Renal cortical epithelial cell (primary cell): ENCODE measurements at regions not wholly inside any gene's neighbourhood (a gene's known extent, or its start where the extent isn't known, plus 50 kb on each side); places are given as distances from the start of the nearest gene placed in this dataset.
"Not testable (repeated sequence)": the region's sequence is repeated elsewhere in the genome, so short reads cannot be mapped to it uniquely, and the experiment has no call there.

Source experiments
- DNase-seq: peaks from one replicate; pipeline ENCODE4 v3.0.0-alpha.2; 2011; ENCODE audit warnings: low read depth

DNA sequence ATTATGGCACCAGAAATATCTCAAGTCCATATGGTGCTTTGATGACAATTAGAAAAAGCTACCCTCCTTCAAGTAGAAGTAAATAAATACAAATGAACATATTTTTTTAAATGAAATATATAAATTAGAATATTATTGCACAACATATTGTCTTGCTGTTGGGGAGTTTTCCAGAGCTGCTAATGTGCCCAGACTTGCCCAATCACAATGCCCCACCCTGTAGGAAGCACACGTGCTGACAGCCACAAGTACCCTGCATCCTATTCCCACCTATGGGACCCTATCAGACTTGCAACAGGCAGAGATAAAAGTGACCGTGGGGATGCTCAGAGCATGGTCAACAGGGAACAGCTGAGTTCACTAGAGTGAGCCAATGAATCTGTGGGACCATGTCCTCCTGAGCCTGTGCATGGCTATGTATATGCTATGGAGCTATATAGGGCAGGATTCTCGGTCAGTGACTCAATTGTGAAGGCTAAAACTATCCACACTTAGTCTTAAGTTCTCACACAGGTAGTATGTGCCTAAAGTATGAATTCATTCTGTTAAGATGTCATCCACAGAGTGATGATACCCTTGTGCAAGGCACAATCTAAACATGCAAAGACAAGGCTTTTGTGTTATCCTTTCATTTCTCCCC, 336.0 kb downstream of the HGF start:
- DNase-seq = no peak

DNA sequence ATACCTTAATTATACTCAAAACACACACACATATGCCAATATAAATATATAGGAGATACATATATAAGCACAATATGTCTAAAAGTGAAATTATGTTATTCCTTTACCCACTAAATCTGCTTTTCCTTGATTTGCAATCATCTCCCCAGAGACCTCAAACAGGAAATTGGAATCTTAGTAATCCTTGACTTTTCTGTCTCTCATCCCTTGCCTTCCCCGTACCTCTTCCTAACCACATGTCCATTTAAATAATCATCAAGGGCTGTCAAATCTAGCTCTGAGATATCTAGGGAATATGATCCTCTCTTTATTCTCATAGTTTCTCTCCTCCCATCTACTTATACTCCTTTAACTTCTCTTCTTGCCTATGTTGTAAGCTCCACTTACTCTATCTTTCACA, 336.6 kb downstream of the HGF start:
- no peak for DNase-seq

DNA sequence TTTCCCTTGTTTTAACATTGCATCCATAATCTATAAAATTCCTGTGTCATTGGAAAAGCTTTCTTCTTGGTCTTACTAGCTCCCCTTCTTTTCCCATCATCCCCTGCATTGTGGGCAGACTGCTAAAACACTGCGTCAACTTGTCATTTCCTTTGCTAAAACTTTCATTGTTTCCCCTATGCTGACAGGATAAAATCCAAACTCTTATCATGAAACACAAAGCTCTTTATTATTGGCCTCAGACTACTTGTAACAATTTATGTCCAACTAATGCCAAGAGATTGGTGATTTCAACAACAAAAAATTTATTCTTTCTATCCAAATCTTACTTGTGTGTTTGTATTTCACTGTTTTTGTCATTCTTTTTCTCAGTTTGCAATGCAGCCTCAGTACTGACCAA, 339.1 kb downstream of the HGF start:
- no peak for DNase-seq

DNA sequence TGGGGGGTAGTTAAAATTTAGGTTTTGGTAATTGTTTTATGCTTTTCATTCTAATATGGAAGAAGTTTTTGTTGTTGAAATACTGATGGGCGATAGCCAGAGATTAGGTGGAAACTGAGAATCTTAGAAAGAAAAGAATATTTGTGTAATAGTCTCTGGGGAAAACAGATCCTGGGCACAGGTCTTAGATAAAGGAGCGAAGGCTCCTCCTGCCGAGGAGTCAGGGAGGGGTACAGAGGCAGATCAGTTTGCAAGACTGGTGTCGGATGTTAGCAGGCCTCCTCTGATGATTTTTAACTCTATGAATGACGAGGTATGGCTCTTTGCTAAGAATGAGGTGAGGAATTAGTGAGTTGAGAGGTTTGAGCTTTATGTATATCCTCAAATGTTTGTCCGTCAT, 339.7 kb downstream of the HGF start:
- DNase-seq = peak; percentile 17

DNA sequence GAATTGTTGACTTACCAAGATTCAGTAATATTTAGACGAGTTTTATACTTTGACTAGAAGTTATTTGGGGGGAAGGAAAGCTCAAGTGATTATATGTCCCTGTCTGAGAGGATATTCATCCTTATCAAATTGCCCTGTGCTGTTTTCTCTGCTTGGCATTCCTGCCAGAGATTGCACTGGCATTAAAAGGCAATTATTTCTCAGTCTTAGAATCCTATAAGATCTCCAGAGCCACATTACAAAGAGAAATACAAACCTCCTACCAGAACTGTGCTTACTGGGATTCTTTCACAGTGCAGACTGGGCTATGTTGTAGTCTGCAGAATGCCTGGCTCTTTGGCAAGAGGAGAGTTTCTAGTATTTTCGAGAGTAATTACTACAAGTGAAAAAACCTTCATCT, 342.4 kb downstream of the HGF start:
- DNase-seq = no peak

DNA sequence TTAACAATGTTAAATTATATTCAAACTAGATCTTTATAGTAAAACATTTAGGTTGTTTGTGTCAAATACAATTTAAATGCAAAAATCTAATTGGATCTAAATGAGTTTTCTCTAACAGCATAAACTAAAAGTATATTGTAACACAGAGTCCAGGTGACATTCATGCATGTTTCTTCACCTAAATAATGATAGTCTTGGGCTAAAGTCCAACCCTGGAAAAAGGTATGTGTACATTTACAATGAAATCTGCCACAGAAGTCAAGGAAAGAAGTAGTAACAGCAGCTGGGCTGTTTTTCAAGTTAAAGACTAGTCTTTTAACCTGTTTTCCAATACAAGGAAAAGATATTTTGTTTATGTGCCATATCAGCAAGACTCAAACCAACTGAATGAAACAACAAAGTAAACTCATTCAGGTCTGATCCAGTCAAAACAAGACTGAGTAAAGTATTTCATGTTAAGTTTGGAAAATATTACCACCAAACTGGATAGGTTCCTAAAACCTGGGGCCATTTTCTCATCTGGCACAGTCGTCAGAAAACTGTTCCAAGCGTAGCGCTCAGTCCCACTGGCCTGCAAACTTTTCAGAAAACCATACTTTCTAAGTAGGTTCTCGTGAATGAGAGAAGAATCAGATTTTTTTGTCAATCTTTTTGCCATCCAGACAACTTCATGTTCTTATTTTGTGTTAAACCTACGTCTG, 349.2 kb downstream of the HGF start:
- DNase-seq = no peak

DNA sequence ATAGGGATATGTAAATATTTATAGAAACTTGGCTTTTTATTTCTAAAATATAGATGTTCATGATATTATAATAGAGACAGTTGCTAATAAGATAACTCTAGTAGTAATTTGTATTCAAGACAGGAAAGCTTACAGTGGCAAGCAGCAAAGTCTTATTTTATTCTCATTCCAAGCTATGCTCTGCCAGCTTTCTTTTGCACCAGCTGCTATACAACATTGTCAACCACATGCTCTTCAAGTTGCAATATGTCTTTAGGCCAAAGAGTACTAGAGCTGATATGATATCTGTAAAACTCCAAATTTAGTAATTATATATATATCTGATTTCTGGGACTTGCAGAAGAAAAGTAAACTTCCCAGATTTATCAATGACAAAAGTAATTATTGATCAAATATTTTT, 350.1 kb downstream of the HGF start:
- no peak for DNase-seq

DNA sequence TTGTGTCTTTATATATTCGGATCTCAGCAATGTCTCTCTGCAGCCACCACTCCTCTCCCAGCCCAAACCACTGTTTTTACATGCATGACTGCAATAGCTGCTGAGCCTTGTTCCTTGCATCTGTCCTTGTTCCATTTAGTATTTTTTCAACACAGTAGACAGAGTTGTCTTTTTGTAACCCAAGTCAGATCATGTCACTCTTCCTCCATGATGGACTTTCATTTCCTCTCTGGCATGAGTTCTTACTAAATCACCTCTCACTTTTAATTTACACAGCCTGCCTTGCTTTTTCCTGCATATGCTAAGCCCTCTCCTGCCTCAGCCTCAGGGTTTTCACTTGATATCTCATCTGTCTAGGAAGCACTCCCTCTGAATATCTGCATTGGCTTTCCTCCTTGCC, 353.2 kb downstream of the HGF start:
- DNase-seq = peak; percentile 30

DNA sequence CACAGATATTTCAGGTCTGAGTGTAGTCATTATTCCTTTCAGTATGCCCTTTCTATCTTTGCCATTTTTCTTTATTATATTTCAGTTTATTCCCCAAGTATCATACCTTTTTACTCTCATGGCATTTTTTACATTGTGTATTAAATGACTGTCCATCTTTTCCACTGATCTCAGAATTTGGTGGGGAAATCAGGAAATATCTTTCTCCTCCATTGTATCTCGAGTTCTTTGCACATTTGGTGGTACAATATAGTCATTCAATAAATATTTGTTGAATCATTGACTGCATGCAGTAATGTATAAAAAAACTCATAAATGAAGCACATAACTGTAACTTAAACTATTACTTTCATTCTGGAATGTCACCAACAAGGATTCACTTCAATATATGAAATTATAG, 354.7 kb downstream of the HGF start:
- DNase-seq = no peak

DNA sequence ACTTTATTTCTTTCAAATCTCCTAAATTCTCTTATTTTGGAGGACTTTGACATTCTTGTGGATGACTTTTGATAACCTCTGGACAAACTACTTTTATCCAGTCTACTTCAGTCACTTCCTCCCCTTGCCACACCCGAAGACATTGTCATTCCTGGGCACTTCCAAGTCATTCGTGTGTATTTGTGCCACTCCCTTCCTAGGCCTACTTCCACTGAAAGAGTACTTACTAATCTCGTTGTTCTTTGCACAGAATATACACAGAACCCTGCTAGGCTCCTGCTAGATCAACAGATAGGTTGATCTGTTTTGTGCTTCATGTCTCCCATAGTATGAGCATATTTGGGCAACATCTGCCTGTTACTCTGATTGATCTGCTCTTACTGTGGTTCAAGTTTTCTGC, 355.4 kb downstream of the HGF start:
- DNase-seq = no peak

DNA sequence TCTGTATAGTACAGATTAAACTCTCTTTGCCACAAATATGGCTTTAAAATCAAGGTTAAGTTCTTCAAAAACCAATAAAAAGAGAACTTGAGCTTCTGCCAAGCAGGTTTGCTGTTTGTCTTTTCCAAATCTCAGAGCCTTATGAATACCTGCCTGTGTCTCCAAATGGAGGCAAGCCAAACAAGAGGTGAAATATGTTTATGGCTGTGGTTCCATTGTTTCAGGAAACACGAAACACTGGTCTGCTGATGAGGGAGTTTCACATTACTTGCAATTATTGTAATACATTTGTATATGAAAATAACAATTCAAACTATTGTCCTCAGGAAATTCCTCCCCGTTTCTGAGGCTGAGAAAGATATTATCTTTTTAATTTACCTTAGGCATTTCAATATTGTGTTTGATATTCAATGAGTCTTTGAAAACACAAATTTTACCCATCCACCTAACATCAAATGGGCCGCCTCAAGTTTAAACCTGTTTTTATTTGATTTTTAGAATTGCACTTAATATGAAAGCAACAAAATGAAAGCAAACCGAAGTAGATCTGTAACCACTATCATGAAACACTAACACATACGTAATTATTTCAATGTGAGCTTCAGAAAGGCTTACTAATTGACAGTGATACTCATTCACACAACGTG, 359.3 kb downstream of the HGF start:
- peak; percentile 12 for DNase-seq

DNA sequence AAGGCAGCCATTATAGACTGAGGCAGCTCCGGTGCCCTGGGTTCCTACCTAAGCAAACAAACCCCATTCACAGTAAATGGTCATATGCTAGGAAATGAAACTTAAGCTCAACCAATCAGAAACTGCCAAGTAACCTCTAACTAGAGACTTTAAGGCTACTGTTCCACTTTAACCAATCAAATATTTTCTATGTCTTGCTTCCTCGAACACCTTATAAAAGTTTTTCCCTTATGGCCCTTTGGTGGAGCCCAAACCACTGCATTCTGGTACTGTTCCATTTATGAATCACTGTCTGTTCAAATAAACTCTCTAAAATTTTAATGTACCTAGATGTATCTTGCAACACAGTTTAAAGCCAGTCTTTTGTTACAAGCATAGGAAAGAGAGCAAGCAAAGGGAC, 361.1 kb downstream of the HGF start:
- DNase-seq = no peak

DNA sequence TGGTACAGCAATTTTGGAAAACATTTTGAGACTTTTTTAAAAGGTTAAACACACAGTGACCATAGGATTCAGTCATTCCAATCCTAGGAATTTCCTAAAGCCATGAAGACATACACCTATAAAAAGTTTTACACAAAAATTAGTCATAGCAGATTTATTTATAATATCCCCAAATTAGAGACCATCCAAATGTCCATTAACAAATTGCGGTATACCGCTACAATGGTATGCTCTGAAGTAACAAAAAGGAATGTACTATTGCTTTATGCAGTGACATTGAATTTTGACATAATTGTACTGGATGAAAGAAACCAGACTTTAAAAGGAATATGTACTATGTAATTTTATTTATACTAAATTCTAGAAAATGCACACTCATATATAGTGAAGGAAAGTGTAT, 362.8 kb downstream of the HGF start:
- no peak for DNase-seq

DNA sequence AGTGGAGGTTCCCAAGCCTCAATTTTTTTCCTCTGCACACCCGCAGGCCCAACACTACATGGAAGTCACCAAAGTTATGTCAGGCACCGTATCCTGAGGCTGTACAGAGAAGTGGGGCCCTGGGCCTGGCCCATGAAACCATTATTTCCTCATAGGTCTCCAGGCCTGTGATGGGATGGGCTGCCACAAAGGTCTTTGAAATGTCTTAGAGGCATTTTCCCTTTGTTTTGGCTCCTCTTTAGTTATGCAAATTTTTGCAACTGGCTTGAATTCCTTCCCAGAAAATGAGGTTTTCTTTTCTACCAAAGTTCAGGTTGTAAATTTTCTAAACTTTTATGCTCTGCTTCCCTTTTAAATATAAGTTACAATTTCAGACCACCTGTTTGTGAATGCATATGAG, 365.2 kb downstream of the HGF start:
- no peak for DNase-seq

DNA sequence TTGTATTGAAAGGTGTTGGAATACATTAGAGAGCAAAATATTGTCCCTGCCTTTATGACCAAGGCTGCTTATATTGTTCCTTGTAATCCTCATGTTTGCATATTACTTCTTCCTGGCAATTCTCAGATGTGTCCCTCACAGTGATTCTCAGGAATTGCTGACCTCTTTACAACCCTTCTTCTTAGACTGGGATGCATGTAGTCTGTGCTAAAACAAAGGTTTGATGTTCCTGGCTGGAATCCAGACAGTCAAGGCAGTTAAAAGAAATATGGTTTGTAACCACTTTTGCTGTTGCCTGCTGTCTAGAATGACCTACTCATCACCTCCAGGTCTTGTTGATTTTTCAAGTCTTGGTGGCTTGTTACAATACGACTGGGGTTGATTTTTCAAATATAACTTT, 367.6 kb downstream of the HGF start:
- peak; percentile 39 for DNase-seq

DNA sequence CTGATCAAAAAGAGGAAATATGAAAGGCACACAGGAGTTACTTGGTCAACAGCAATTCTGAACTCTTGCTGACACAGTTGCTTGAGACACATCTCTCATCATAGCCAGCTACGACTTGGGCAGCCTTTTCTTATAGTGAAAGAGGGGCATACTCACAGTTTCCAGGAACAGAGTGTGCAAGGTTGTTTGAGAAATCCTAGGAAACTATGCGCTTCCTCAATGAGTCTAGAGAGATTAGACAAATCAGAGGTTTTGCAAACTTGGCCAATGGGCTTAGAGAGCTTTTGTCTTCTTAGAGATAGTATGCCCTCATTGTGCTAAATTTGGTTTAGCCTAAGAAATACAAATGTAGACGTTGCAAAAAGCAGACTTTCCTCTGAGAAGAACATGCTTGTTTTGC, 370.4 kb downstream of the HGF start:
- no peak for DNase-seq

DNA sequence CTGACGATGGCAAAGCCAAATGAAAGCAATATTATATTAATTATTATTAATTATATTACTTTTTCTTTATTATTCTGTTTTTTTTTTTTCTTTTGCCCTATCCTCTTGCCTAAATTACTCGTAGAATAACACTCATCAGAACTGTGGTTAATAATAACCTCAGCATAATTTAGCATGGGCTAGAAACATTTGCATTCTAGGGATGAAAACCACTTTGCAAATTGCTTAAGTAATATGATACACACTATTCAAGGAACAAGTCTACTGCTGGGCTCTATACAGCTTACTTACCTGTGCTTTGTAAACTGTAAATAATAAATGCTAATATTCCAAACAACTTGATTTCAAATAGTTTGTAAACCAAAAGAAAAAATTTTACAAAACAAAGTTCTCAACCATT, 375.8 kb downstream of the HGF start:
- DNase-seq = no peak

DNA sequence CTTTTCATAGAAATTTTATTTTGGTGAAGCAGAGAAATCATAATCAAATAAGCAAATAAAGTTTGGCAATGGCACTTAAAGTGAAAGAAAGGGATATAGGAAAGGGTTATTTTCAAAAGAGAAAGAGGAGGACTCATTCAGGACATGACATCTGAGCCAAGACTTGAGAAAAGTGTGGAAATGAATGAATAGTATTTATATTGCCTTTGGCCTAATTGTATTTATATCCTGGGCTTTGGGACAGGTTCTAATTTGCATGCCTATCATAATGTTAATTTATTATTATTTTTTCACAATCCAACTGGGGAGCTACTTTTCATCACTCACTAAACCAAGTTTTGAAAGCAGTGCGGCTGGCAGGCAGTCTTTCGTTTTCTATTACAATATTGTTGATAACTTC, 376.8 kb downstream of the HGF start:
- no peak for DNase-seq

DNA sequence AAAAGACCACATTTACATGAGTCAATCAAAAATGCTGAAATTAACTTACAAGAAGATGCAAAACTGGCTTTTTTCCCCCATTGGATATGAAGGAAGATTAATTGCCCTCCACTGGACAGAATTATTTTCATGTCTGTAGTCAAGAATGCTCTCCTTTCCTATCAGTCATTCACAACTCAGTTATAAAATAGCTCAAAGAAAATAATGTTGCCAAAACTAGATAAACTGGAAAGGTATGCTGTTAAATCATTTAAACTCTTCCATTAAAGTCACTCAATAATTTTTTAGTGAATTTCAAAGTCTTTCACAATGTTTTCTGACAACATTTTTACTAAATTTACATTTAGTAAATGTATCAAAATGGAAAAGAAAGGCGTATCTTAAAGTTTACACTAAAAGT, 384.5 kb downstream of the HGF start:
- DNase-seq = no peak

DNA sequence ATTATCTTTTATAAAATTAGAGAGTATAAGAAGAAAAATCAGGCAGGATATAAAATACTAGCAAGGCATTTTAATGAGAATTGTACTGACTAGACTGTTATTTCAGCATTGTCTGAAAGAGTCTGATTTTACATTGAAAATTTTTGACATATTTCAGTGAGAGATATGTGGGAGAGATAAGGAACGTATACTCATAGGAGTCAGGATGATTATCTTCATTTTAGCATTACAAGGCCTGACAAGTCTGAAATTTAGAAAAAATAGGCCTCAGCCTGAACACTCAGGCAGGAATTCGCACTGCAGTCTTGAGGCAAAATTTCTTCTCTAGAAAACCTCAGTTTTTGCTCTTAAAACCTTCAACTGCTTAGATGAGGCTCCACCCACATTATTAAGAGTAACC, 386.0 kb downstream of the HGF start:
- no peak for DNase-seq

DNA sequence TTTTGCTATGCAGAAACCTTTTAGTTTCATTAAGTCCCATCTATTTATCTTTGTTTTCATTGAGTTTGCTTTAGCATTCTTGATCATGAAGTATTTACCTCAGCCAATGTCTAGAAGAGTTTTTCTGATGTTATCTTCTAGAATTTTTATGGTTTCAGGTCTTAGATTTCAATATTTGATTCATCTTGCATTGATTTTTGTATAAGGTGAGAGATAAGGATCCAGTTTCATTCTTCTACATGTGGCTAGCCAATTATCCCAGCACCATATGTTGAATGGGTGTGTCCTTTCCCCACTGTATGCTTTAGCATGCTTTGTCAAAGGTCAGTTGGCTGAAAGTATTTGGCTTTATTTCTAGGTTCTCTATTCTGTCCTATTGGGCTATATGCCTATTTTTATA, 395.2 kb downstream of the HGF start:
- not testable (repeated sequence) for DNase-seq

DNA sequence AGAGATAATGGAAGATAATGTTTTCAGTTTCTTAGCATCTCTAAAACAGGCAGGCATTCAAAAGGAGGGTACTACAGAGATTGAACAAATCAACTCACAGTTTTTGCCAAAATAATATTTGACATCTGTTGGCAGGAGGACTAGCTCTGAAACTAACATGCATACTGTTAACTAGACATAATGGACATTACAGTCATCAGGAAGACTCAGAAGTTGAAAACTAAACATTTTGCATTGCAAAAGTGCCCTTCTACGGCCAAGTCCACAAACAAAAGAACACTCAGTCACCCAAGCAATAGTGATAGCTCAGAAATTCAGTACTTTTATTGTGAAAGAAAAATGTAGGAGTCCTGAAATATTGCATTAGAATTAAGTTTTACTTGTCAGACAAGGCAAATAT, 399.0 kb downstream of the HGF start:
- no peak for DNase-seq

DNA sequence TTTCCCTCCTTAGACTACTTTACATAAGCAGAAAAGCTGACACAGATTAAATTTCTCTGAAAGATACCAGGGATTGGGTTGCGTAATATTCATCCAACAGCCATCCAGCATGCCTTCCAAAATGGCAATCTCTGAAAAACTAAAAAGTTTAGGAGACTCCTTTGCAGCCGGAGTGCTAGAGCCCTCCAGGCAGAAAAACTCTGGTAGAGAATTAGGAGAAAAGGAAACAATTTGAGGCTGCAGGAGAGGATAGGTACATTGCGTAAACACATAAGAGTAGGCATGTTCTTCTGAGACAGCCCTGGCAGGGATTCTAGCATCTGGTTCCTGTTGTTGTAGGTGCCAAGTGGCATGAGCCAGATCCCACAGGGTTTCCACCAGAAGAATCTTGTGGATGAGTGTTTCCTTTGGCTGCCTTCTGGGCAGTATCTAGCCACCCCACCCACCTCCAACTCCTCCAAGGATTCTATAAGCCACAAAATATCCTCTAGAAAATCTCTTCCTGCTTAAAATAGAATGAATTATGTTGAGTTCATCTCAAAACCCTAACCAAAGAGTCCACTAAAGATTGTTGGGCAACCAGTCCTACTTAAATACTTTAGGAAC, 402.4 kb downstream of the HGF start:
- DNase-seq = peak; percentile 53
